GM10266 (cell line): ENCODE measurements at regions not wholly inside any gene's neighbourhood (a gene's known extent, or its start where the extent isn't known, plus 50 kb on each side); places are given as distances from the start of the nearest gene placed in this dataset.

ENCODE experiments used
- DNase-seq: peaks from one replicate; pipeline ENCODE4 v3.0.0; 2012; ENCODE audit errors: extremely low spot score
- CTCF ChIP-seq: IDR thresholded peaks from 2 replicates; pipeline ENCODE4 v1.5.1; 2012; ENCODE audit warnings: mild to moderate bottlenecking, low read depth; ENCODE audit not compliant: control insufficient read depth, insufficient read depth; ENCODE audit errors: missing control alignments

- no peak for TF ChIP-seq CTCF
- DNase-seq = no peak
These were observed 85.2 kb upstream of the ARHGAP32 start for GRCh38 chr11:129277198-129277843.

- TF ChIP-seq CTCF = no peak
- no peak for DNase-seq
These were observed 83.7 kb upstream of the ARHGAP32 start for GRCh38 chr11:129275828-129276227.

GRCh38 chr11:129273944-129274711 is 82.0 kb upstream of the ARHGAP32 start:
- no peak for DNase-seq
- TF ChIP-seq CTCF = no peak

GRCh38 chr11:129273322-129273721 is 81.2 kb upstream of the ARHGAP32 start:
- no peak for TF ChIP-seq CTCF
- DNase-seq = no peak

GRCh38 chr11:129271030-129271429 is 78.9 kb upstream of the ARHGAP32 start:
- TF ChIP-seq CTCF = no peak
- no peak for DNase-seq

- DNase-seq = no peak
- TF ChIP-seq CTCF = no peak
These were observed 78.3 kb upstream of the ARHGAP32 start for GRCh38 chr11:129270446-129270845.

GRCh38 chr11:129268371-129268770 is 76.2 kb upstream of the ARHGAP32 start:
- no peak for DNase-seq
- TF ChIP-seq CTCF = no peak
